H1 (cell line): ENCODE measurements at regions not wholly inside any gene's neighbourhood (a gene's known extent, or its start where the extent isn't known, plus 50 kb on each side); places are given as distances from the start of the nearest gene placed in this dataset.

ENCODE experiments used
- ATF2 ChIP-seq: IDR thresholded peaks from 2 replicates; pipeline ENCODE4 v1.6.1; 2012; ENCODE audit warnings: low read length, inconsistent platforms
- CBX5 ChIP-seq: fragments of 300-800, 300-1000 bp; sonication (generic); IDR thresholded peaks from 2 replicates; pipeline ENCODE4 v1.7.1; 2016; ENCODE audit warnings: antibody characterized with exemption, low read length, low read depth
- E2F6 ChIP-seq: IDR thresholded peaks from 2 replicates; pipeline ENCODE4 v1.6.1; 2012; ENCODE audit warnings: inconsistent platforms
- EZH2 ChIP-seq: fragments of 200-600 bp; sonication (generic); IDR thresholded peaks from 2 replicates; pipeline ENCODE4 v1.7.1; 2012; ENCODE audit warnings: low read depth, mild to moderate bottlenecking, moderate library complexity, low read length, inconsistent platforms; ENCODE audit not compliant: severe bottlenecking
- FOSL1 ChIP-seq: IDR thresholded peaks from 2 replicates; pipeline ENCODE4 v1.6.1; 2011; ENCODE audit warnings: mild to moderate bottlenecking, low read depth, low read length, moderate library complexity; ENCODE audit not compliant: insufficient read depth
- GTF2F1 ChIP-seq: IDR thresholded peaks from 2 replicates; pipeline ENCODE4 v1.6.1; 2012; ENCODE audit warnings: low read depth, low read length, improper control_type of control experiment, borderline replicate concordance
- KDM4A ChIP-seq: IDR thresholded peaks from one replicate; pipeline ENCODE4 v1.7.1; 2012; ENCODE audit warnings: low read depth, mild to moderate bottlenecking, moderate library complexity, low read length, inconsistent platforms; ENCODE audit not compliant: severe bottlenecking
- POLR2A ChIP-seq, 2 experiments: IDR thresholded peaks; 1 replicate in 1 of 2; 2 replicates in 1 of 2; pipeline ENCODE4 v1.6.1; 2011; ENCODE audit warnings: low read depth in 2 of 2, low read length in 2 of 2, mild to moderate bottlenecking in 2 of 2; ENCODE audit errors: control extremely low read depth in 1 of 2
- SAP30 ChIP-seq: fragments of 300-600 bp; sonication (generic); IDR thresholded peaks from 2 replicates; pipeline ENCODE4 v1.7.1; 2012; ENCODE audit warnings: low read length, moderate library complexity, mild to moderate bottlenecking, inconsistent platforms; ENCODE audit not compliant: insufficient read depth, insufficient replicate concordance
- SIN3A ChIP-seq, 2 experiments: IDR thresholded peaks in 1 of 2; conservative IDR thresholded peaks in 1 of 2; 2 replicates each; pipeline ENCODE4 v1.6.1; 2011 to 2012; ENCODE audit warnings: low read length in 2 of 2, improper control_type of control experiment in 1 of 2, low read depth in 1 of 2, mild to moderate bottlenecking in 1 of 2
- SIX5 ChIP-seq: IDR thresholded peaks from 2 replicates; pipeline ENCODE4 v1.6.1; 2011; ENCODE audit warnings: mild to moderate bottlenecking, low read depth, low read length
- SUZ12 ChIP-seq: fragments of 200-600 bp; sonication (generic); IDR thresholded peaks from 2 replicates; pipeline ENCODE4 v1.6.1; 2012; ENCODE audit warnings: mild to moderate bottlenecking, inconsistent platforms, low read length, moderate library complexity, mixed read lengths
- TAF1 ChIP-seq: IDR thresholded peaks from 2 replicates; pipeline ENCODE4 v1.6.1; 2011; ENCODE audit warnings: mild to moderate bottlenecking, low read depth, low read length
- TBP ChIP-seq: IDR thresholded peaks from 2 replicates; pipeline ENCODE4 v1.6.1; 2011; ENCODE audit warnings: low read depth, low read length, improper control_type of control experiment
- TEAD4 ChIP-seq: IDR thresholded peaks from 2 replicates; pipeline ENCODE4 v1.6.1; 2012; ENCODE audit warnings: low read depth, low read length, inconsistent platforms, mixed read lengths
- USF2 ChIP-seq: IDR thresholded peaks from 2 replicates; pipeline ENCODE4 v1.6.1; 2011; ENCODE audit warnings: low read length, improper control_type of control experiment

GRCh38 chr10:53476650-53477312 lies 704.2 kb upstream of the MBL2 start (continued):
- no peak for TF ChIP-seq USF2
- no peak for TF ChIP-seq SAP30
- TF ChIP-seq TAF1 = no peak
- no peak for TF ChIP-seq E2F6
- no peak for TF ChIP-seq TBP
- peak; percentile 16; the same call in 1 of the 2 replicates for TF ChIP-seq ATF2
- no peak for TF ChIP-seq SUZ12
- no peak for TF ChIP-seq POLR2A (IDR thresholded peaks at IDR 0.05; ENCODE audit: control extremely low read depth in 1 of 2, low read depth in 2 of 2, low read length in 2 of 2)
- TF ChIP-seq KDM4A = no peak
- no peak for TF ChIP-seq SIN3A (conservative IDR thresholded peaks at IDR 0.05 in 1 of 2, IDR thresholded peaks at IDR 0.05 in 1 of 2; ENCODE audit: low read depth in 1 of 2, low read length in 2 of 2)
- TF ChIP-seq FOSL1 = no peak
- TF ChIP-seq SIX5 = no peak
- no peak for TF ChIP-seq EZH2
- no peak for TF ChIP-seq CBX5
- TF ChIP-seq GTF2F1 = no peak
- no peak for TF ChIP-seq TEAD4
